ENCODE measurements at regions not wholly inside any gene's neighbourhood (a gene's known extent, or its start where the extent isn't known, plus 50 kb on each side); places are given as distances from the start of the nearest gene placed in this dataset.

- no peak for TF ChIP-seq EZH2 (IDR thresholded peaks at IDR 0.05; ENCODE audit: low read length, missing control alignments)
- TF ChIP-seq, protein P1, sequence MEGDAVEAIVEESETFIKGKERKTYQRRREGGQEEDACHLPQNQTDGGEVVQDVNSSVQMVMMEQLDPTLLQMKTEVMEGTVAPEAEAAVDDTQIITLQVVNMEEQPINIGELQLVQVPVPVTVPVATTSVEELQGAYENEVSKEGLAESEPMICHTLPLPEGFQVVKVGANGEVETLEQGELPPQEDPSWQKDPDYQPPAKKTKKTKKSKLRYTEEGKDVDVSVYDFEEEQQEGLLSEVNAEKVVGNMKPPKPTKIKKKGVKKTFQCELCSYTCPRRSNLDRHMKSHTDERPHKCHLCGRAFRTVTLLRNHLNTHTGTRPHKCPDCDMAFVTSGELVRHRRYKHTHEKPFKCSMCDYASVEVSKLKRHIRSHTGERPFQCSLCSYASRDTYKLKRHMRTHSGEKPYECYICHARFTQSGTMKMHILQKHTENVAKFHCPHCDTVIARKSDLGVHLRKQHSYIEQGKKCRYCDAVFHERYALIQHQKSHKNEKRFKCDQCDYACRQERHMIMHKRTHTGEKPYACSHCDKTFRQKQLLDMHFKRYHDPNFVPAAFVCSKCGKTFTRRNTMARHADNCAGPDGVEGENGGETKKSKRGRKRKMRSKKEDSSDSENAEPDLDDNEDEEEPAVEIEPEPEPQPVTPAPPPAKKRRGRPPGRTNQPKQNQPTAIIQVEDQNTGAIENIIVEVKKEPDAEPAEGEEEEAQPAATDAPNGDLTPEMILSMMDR (conservative IDR thresholded peaks at IDR 0.05 in 1 of 2, IDR thresholded peaks at IDR 0.05 in 1 of 2; ENCODE audit: low read depth in 1 of 2, low read length in 2 of 2) = no peak
These were observed 589.2 kb downstream of the SLC16A7 start for GRCh38 chr12:60185060-60185459.

All from fibroblast of lung (primary cell).